ENCODE measurements at regions not wholly inside any gene's neighbourhood (a gene's known extent, or its start where the extent isn't known, plus 50 kb on each side); places are given as distances from the start of the nearest gene placed in this dataset.

- no peaks in the 10 kb centered on the region for H3K9me3 ChIP-seq
- H3K27ac ChIP-seq = no peak overlapping the region
- DNase-seq = no peak
- no peaks in the 10 kb centered on the region for H3K27me3 ChIP-seq
- ATAC-seq (ENCODE audit: low FRiP score in 2 of 2) = no peak
- 81 to 88% methylated on average over 3 of the region's 3 CpGs for WGBS, 2 donors
- TF ChIP-seq POLR2AphosphoS5 (IDR thresholded peaks at IDR 0.05) (no peak), EP300 (IDR thresholded peaks at IDR 0.05) (no peak), POLR2A (IDR thresholded peaks at IDR 0.05) (no peak), CTCF (IDR thresholded peaks at IDR 0.05) (no peak)
- H3K4me3 ChIP-seq = no peak overlapping the region
- H3K4me1 ChIP-seq = no peaks in the 10 kb centered on the region
- H3K36me3 ChIP-seq = no peaks in the 10 kb centered on the region
Observed at GRCh38 chr4:31080887-31081286, 360.7 kb downstream of the PCDH7 start.

GRCh38 chr4:31081366-31081765 lies 361.2 kb downstream of the PCDH7 start:
- no peaks in the 10 kb centered on the region for H3K4me1 ChIP-seq
- H3K9me3 ChIP-seq = no peaks in the 10 kb centered on the region
- no peak for TF ChIP-seq POLR2AphosphoS5 (IDR thresholded peaks at IDR 0.05)
- TF ChIP-seq POLR2A (IDR thresholded peaks at IDR 0.05) = no peak
- TF ChIP-seq CTCF (IDR thresholded peaks at IDR 0.05) = no peak
- TF ChIP-seq EP300 (IDR thresholded peaks at IDR 0.05) = no peak
- DNase-seq (no peak), ATAC-seq (ENCODE audit: low FRiP score in 2 of 2) (no peak)
- H3K27ac ChIP-seq = no peak overlapping the region
- no peaks in the 10 kb centered on the region for H3K36me3 ChIP-seq
- H3K4me3 ChIP-seq = no peak overlapping the region
- no peaks in the 10 kb centered on the region for H3K27me3 ChIP-seq

DNA sequence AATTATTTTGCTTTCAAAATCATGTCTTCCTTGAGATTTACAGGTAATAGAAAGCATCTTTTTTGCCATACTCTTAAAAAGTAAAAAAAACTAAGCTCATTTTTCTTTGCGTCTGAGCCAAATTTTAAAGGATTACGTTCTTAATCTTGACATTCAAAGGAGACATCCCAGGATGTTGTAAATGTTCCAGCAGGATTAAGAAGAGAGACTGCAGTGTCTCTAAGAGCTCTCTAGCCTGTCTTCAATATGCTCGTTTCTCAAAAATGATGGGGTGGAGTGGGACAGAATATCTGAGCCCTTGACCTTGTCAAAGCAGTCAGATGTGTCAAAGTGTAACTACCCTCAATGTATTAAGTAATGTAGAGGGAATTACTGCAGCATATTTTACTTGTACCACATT lies 363.3 kb downstream of the PCDH7 start:
- Histone ChIP-seq H3K4me3 (no peak overlapping the region), H3K9me3 (no peaks in the 10 kb centered on the region), H3K36me3 (no peaks in the 10 kb centered on the region), H3K4me1 (no peaks in the 10 kb centered on the region), H3K27me3 (no peaks in the 10 kb centered on the region), H3K27ac (no peak overlapping the region)
- 68 to 69% methylated on average over 3 of the region's 3 CpGs for WGBS, 2 donors
- TF ChIP-seq POLR2A (IDR thresholded peaks at IDR 0.05) = no peak
- TF ChIP-seq EP300 (IDR thresholded peaks at IDR 0.05) = no peak
- TF ChIP-seq POLR2AphosphoS5 (IDR thresholded peaks at IDR 0.05) = no peak
- no peak for TF ChIP-seq CTCF (IDR thresholded peaks at IDR 0.05)
- DNase-seq (no peak), ATAC-seq (ENCODE audit: low FRiP score in 2 of 2) (no peak)

DNA sequence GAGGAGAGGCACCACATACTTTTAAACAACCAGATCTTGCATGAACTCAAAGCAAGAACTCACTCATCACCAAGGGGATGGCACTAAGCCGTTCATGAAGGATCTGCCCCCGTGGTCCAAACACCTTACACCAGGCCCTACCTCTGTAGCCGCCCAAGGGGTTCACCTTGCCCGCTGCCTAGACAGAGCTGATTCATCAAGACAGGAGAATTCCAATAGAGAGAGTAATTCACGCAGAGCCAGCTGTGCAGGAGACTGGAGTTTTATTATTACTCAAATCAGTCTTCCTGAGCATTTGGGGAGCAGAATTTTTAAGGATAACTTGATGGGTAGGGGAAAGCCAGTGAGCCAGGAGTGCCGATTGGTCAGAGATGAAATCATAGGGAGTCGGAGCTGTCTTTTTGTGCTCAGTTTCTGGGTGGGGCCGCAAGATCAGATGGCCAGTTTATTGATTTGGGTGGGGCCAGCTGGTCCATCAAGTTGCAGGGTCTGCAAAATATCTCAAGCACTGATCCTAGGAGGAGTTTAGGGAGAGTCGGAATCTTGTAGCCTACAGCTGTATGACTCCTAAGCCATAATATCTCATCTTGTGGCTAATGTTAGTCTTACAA lies 364.7 kb downstream of the PCDH7 start:
- no peak for ATAC-seq (ENCODE audit: low FRiP score in 2 of 2)
- no peaks in the 10 kb centered on the region for H3K9me3 ChIP-seq
- H3K4me3 ChIP-seq = no peak overlapping the region
- no peak for DNase-seq
- H3K4me1 ChIP-seq = peaks cover 0 to 4% (median 0%) of the 10 kb centered on the region in 4 donors
- H3K27ac ChIP-seq = no peak overlapping the region
- TF ChIP-seq POLR2AphosphoS5 (IDR thresholded peaks at IDR 0.05) (no peak), POLR2A (IDR thresholded peaks at IDR 0.05) (no peak), EP300 (IDR thresholded peaks at IDR 0.05) (no peak), CTCF (IDR thresholded peaks at IDR 0.05) (no peak)
- no peaks in the 10 kb centered on the region for H3K36me3 ChIP-seq
- no peaks in the 10 kb centered on the region for H3K27me3 ChIP-seq
- WGBS, 2 donors = 85 to 90% methylated on average over 9 of the region's 9 CpGs

DNA sequence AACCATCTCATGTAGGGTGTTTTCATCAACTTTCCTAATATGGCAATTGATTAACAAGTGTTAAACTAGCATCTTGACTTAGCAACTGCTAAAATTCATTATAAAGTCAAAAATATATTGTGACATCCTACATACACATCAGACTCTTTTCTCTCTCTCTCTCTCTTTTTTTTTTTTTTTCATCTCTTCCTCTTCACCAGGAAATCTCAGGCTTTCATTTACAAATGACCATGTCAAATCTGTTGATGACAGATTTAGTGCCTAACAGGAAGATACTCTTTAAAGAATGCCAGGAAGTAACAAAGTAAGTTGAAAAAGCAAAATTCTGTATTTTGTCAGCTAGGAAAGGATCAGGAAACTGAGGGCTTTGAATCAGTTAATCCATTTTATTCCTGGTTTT lies 365.5 kb downstream of the PCDH7 start:
- no peak for ATAC-seq (ENCODE audit: low FRiP score in 2 of 2)
- no peaks in the 10 kb centered on the region for H3K36me3 ChIP-seq
- TF ChIP-seq EP300 (IDR thresholded peaks at IDR 0.05) (no peak), CTCF (IDR thresholded peaks at IDR 0.05) (no peak)
- H3K4me1 ChIP-seq = peaks cover 0 to 4% (median 0%) of the 10 kb centered on the region in 4 donors
- H3K27me3 ChIP-seq = no peaks in the 10 kb centered on the region
- H3K27ac ChIP-seq = no peak overlapping the region
- no peak for DNase-seq
- H3K4me3 ChIP-seq = no peak overlapping the region
- H3K9me3 ChIP-seq = no peaks in the 10 kb centered on the region
